H1 (cell line): ENCODE measurements at regions not wholly inside any gene's neighbourhood (a gene's known extent, or its start where the extent isn't known, plus 50 kb on each side); places are given as distances from the start of the nearest gene placed in this dataset.

Source experiments
- CTCF ChIA-PET: fragments of 300-600 bp; sonication (Branson Sonifier 250); formaldehyde crosslinking; loops from one replicate; lab custom pipeline; 2021; ENCODE audit not compliant: partially characterized antibody; lab: Charles Lee
- POLR2A ChIA-PET: fragments of 300-600 bp; sonication (Branson Sonifier 250); formaldehyde crosslinking; loops from one replicate; lab custom pipeline; 2021; ENCODE audit warnings: inconsistent platforms; ENCODE audit not compliant: partially characterized antibody; lab: Charles Lee
- DNase-seq, 2 experiments: peaks; one replicate each; pipeline versions ENCODE4 v3.0.0 to v3.0.0-alpha.2; 2010 to 2022; ENCODE audit warnings: low spot score in 2 of 2, low read depth in 1 of 2, mixed read lengths in 1 of 2
- FAIRE-seq: peaks from 2 replicates; lab custom pipeline; 2011; peaks lifted over from hg19 to GRCh38; lab: Jason Lieb, UNC
- H2AFZ ChIP-seq: 2 replicates; pipeline ENCODE4 v1.8.1; 2012; ENCODE audit warnings: low read length, inconsistent platforms
- H2AK5ac ChIP-seq: 2 replicates; pipeline ENCODE4 v1.6.1; 2013; ENCODE audit warnings: low read depth, low read length
- H2BK120ac ChIP-seq: replicated peaks from 2 replicates; pipeline ENCODE3; 2013; ENCODE audit warnings: low read depth, low read length, inconsistent platforms
- H2BK12ac ChIP-seq: 2 replicates; pipeline ENCODE4 v1.6.1; 2013; ENCODE audit warnings: low read depth, low read length
- H2BK15ac ChIP-seq: 2 replicates; pipeline ENCODE4 v1.6.1; 2013; ENCODE audit warnings: low read length
- H2BK20ac ChIP-seq: 2 replicates; pipeline ENCODE4 v1.6.1; 2013; ENCODE audit warnings: low read length
- H2BK5ac ChIP-seq: 2 replicates; pipeline ENCODE4 v1.6.1; 2013; ENCODE audit warnings: low read depth, low read length
- H3K14ac ChIP-seq: 2 replicates; pipeline ENCODE4 v1.6.1; 2013; ENCODE audit warnings: inconsistent platforms; ENCODE audit not compliant: insufficient read length
- H3K18ac ChIP-seq: 2 replicates; pipeline ENCODE4 v1.6.1; 2013; ENCODE audit warnings: low read length; ENCODE audit errors: extremely low read depth
- H3K23ac ChIP-seq: 2 replicates; pipeline ENCODE4 v1.6.1; 2013; ENCODE audit warnings: inconsistent platforms; ENCODE audit not compliant: insufficient read length
- H3K23me2 ChIP-seq: 2 replicates; pipeline ENCODE4 v1.6.1; 2013; ENCODE audit warnings: low read depth, low read length
- H3K27ac ChIP-seq: 2 replicates; pipeline ENCODE4 v1.6.1; 2011; ENCODE audit warnings: low read depth, low read length, inconsistent platforms
- H3K27me3 ChIP-seq, 4 experiments: replicated peaks in 1 of 4; 1 replicate in 1 of 4; 2 replicates in 3 of 4; pipeline versions ENCODE4 v1.6.1 to v1.8.1; 2011 to 2013; ENCODE audit warnings: low read length in 3 of 4, mild to moderate bottlenecking in 3 of 4, inconsistent platforms in 2 of 4, mixed read lengths in 2 of 4, moderate library complexity in 1 of 4; ENCODE audit not compliant: control insufficient read depth in 3 of 4, insufficient read depth in 3 of 4; ENCODE audit errors: extremely low read depth in 1 of 4
- H3K36me3 ChIP-seq, 4 experiments: 2 replicates each; pipeline versions ENCODE4 v1.6.1 to v1.8.1; 2011 to 2013; ENCODE audit warnings: mild to moderate bottlenecking in 4 of 4, low read length in 3 of 4, moderate library complexity in 2 of 4, control low read depth in 1 of 4, inconsistent platforms in 1 of 4; ENCODE audit not compliant: insufficient read depth in 4 of 4, control insufficient read depth in 2 of 4
- H3K4ac ChIP-seq: replicated peaks from 2 replicates; pipeline ENCODE3; 2013; ENCODE audit warnings: low read length, low read depth, mixed read lengths, inconsistent platforms; ENCODE audit not compliant: insufficient read length
- H3K4me1 ChIP-seq, 4 experiments: replicated peaks in 1 of 4; 1 replicate in 1 of 4; 2 replicates in 3 of 4; pipeline versions ENCODE4 v1.6.1 to v1.8.1; 2011 to 2013; ENCODE audit warnings: low read length in 3 of 4, inconsistent platforms in 2 of 4, mixed read lengths in 1 of 4; ENCODE audit not compliant: insufficient read depth in 4 of 4, control insufficient read depth in 3 of 4
- H3K4me2 ChIP-seq, 2 experiments: 2 replicates each; pipeline versions ENCODE4 v1.6.1 to v1.8.1; 2011 to 2013; ENCODE audit warnings: low read depth in 2 of 2, low read length in 2 of 2, control low read depth in 1 of 2, inconsistent platforms in 1 of 2, mild to moderate bottlenecking in 1 of 2; ENCODE audit not compliant: insufficient read depth in 1 of 2
- H3K4me3 ChIP-seq, 4 experiments: fragments of 200-600, 300-600 bp in 1 of 4; sonication (generic), shearing (Covaris generic), sonication (Bioruptor Twin) in 1 of 4; 2 replicates each; pipeline versions ENCODE4 v1.5.1 to v1.8.1; 2011 to 2016; ENCODE audit warnings: low read length in 4 of 4, low read depth in 3 of 4, control low read depth in 2 of 4, inconsistent platforms in 2 of 4, mild to moderate bottlenecking in 2 of 4, mixed read lengths in 1 of 4, moderate library complexity in 1 of 4; ENCODE audit not compliant: insufficient read depth in 2 of 4; ENCODE audit errors: extremely low read depth in 1 of 4
- H3K56ac ChIP-seq: replicated peaks from 2 replicates; pipeline ENCODE3; 2013; ENCODE audit warnings: low read depth, mild to moderate bottlenecking, mixed read lengths, low read length, inconsistent platforms; ENCODE audit not compliant: insufficient read length
- H3K79me1 ChIP-seq: 2 replicates; pipeline ENCODE4 v1.6.1; 2013; ENCODE audit warnings: low read depth, low read length, control low read depth
- H3K79me2 ChIP-seq, 2 experiments: 2 replicates each; pipeline versions ENCODE4 v1.6.1 to v1.8.1; 2012 to 2013; ENCODE audit warnings: low read length in 2 of 2, mild to moderate bottlenecking in 2 of 2, inconsistent platforms in 1 of 2; ENCODE audit not compliant: insufficient read depth in 2 of 2, control insufficient read depth in 1 of 2
- H3K9ac ChIP-seq, 4 experiments: replicated peaks in 1 of 4; 1 replicate in 1 of 4; 2 replicates in 3 of 4; pipeline versions ENCODE4 v1.6.1 to v1.8.1; 2011 to 2013; ENCODE audit warnings: low read depth in 3 of 4, low read length in 3 of 4, control low read depth in 2 of 4, mild to moderate bottlenecking in 2 of 4, moderate library complexity in 2 of 4, inconsistent platforms in 1 of 4; ENCODE audit errors: extremely low read depth in 1 of 4
- H3K9me3 ChIP-seq, 2 experiments: 2 replicates each; pipeline versions ENCODE4 v1.6.1 to v1.8.1; 2012 to 2013; ENCODE audit warnings: mild to moderate bottlenecking in 2 of 2, moderate library complexity in 2 of 2, control low read depth in 1 of 2, inconsistent platforms in 1 of 2, low read depth in 1 of 2, low read length in 1 of 2, mixed read lengths in 1 of 2; ENCODE audit not compliant: insufficient read depth in 2 of 2
- H4K20me1 ChIP-seq, 2 experiments: replicated peaks in 1 of 2; 2 replicates each; pipeline versions ENCODE3 to v1.8.1; 2011 to 2013; ENCODE audit warnings: inconsistent platforms in 2 of 2, low read length in 2 of 2, mild to moderate bottlenecking in 1 of 2; ENCODE audit not compliant: insufficient read depth in 2 of 2, control insufficient read depth in 1 of 2
- H4K5ac ChIP-seq: 2 replicates; pipeline ENCODE4 v1.6.1; 2013; ENCODE audit warnings: low read length, low read depth, mixed read lengths, inconsistent platforms; ENCODE audit not compliant: insufficient read length
- H4K8ac ChIP-seq: 2 replicates; pipeline ENCODE4 v1.8.0; 2013; ENCODE audit warnings: mild to moderate bottlenecking, moderate library complexity, low read length, inconsistent platforms; ENCODE audit not compliant: insufficient read depth; ENCODE audit errors: extremely low read depth
- H4K91ac ChIP-seq: replicated peaks from 2 replicates; pipeline ENCODE3; 2013; ENCODE audit warnings: low read length, mixed read lengths, inconsistent platforms; ENCODE audit not compliant: insufficient read length
- RAD21 ChIP-seq, 2 experiments: IDR thresholded peaks in 1 of 2; conservative IDR thresholded peaks in 1 of 2; 2 replicates each; pipeline ENCODE4 v1.6.1; 2011; ENCODE audit warnings: low read depth in 2 of 2, low read length in 2 of 2, improper control_type of control experiment in 1 of 2, inconsistent platforms in 1 of 2, mild to moderate bottlenecking in 1 of 2, moderate library complexity in 1 of 2
- RBBP5 ChIP-seq: IDR thresholded peaks from 2 replicates; pipeline ENCODE4 v1.7.1; 2012; ENCODE audit warnings: low read depth, mild to moderate bottlenecking, inconsistent platforms, low read length, moderate library complexity, borderline replicate concordance
- SP4 ChIP-seq: IDR thresholded peaks from 2 replicates; pipeline ENCODE4 v1.6.1; 2012; ENCODE audit warnings: low read length, inconsistent platforms
- WGBS, 2 experiments: shearing (Covaris generic) in 1 of 2; methylation state at CpG; one replicate each; pipeline versions ENCODE4 v1.1.6 to v1.1.7; 2013 to 2015; ENCODE audit warnings: low lambda C conversion rate in 2 of 2, mixed read lengths in 2 of 2, inconsistent platforms in 1 of 2, low coverage in 1 of 2, missing lambda C conversion rate in 1 of 2; ENCODE audit not compliant: insufficient replicate concordance in 2 of 2, insufficient coverage in 1 of 2, insufficient read length in 1 of 2; ENCODE audit errors: extremely low coverage in 1 of 2, missing lambda C conversion rate in 1 of 2; 5-methylcytosine and 5-hydroxymethylcytosine counted together
- TF ChIP-seq, protein P1 (sequence below): IDR thresholded peaks from 2 replicates; pipeline ENCODE4 v1.6.1; 2012; ENCODE audit warnings: inconsistent platforms
- TF ChIP-seq, protein P2 (sequence below), 3 experiments: IDR thresholded peaks; 1 replicate in 2 of 3; 2 replicates in 1 of 3; pipeline versions ENCODE4 v1.5.1 to v1.6.1; 2011; ENCODE audit warnings: low read length in 3 of 3, mild to moderate bottlenecking in 3 of 3, inconsistent platforms in 2 of 3, low read depth in 1 of 3, moderate library complexity in 1 of 3; ENCODE audit not compliant: insufficient read depth in 1 of 3; ENCODE audit errors: control extremely low read depth in 1 of 3

DNA sequence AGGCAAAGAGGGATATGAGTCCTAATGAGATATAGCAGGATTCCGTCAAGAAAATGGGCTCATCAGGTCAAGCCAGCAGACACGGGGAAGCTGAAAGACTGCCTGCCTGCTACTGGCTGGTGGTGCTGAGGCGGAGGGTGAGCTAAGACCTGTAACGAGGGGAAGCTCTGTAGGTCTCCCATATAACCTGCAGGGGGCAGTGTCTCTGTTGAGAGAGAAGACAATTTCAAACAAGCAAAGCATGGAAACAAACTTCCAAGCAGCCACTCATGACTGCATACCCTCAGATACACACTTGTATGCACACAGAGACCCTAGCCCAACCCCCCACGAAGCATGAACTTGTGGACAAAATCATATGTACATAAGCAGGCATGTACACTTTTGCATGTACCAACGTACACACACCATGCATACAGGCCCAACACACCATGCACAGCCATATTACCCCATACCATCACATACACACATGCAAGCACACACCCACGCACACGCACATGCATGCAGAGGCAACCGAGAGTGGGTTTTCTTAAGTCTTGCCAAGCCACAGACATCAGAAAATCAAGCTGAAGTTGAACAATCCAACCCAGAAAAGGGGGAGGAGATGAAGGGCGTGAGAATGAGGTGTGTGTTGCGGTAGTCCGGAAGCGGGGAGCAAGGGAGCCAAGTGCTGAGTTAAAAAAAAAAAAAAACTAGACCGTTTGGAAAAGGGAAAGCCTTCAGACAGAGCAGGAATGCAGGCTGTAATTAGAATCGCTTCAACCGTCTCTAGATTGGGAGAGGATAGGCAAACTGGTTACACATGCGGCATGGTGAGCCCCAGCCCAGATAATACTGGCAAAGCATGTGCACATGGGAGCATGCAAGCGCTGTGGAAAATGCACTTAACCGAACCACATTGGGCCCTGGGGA lies 71.0 kb downstream of the PJA1 start:
- H3K27ac ChIP-seq: no peak overlapping the region
- H2BK120ac ChIP-seq: no peak overlapping the region
- H2BK20ac ChIP-seq: no peak overlapping the region
- no peak overlapping the region for H3K56ac ChIP-seq
- no peak overlapping the region for H2AK5ac ChIP-seq
- POLR2A ChIA-PET: interaction anchor here (0.7 kb wide), 1 partner anchor 267 kb away, joined by 3 read pairs; no protein-coding TSS in a partner anchor
- H3K18ac ChIP-seq: no peak overlapping the region
- no peaks in the 10 kb centered on the region for H3K23me2 ChIP-seq
- no peak overlapping the region for H4K91ac ChIP-seq
- H2BK12ac ChIP-seq: no peak overlapping the region
- TF ChIP-seq RAD21 (IDR thresholded peaks at IDR 0.05 in 1 of 2, conservative IDR thresholded peaks at IDR 0.05 in 1 of 2; ENCODE audit: low read depth in 2 of 2, low read length in 2 of 2) (peak; percentile 39 to 57), SP4 (no peak), RBBP5 (no peak)
- TF ChIP-seq, protein P1, sequence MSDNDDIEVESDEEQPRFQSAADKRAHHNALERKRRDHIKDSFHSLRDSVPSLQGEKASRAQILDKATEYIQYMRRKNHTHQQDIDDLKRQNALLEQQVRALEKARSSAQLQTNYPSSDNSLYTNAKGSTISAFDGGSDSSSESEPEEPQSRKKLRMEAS: no peak
- TF ChIP-seq, protein P2, sequence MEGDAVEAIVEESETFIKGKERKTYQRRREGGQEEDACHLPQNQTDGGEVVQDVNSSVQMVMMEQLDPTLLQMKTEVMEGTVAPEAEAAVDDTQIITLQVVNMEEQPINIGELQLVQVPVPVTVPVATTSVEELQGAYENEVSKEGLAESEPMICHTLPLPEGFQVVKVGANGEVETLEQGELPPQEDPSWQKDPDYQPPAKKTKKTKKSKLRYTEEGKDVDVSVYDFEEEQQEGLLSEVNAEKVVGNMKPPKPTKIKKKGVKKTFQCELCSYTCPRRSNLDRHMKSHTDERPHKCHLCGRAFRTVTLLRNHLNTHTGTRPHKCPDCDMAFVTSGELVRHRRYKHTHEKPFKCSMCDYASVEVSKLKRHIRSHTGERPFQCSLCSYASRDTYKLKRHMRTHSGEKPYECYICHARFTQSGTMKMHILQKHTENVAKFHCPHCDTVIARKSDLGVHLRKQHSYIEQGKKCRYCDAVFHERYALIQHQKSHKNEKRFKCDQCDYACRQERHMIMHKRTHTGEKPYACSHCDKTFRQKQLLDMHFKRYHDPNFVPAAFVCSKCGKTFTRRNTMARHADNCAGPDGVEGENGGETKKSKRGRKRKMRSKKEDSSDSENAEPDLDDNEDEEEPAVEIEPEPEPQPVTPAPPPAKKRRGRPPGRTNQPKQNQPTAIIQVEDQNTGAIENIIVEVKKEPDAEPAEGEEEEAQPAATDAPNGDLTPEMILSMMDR (IDR thresholded peaks at IDR 0.05; ENCODE audit: control extremely low read depth in 1 of 3, insufficient read depth in 1 of 3, low read depth in 1 of 3, low read length in 3 of 3): peak; percentile 33 to 72 (median 36); a peak in 3 of 4 replicates
- no peak overlapping the region for H3K4me2 ChIP-seq
- DNase-seq (peak in 1 of 2 experiments; percentile 53), FAIRE-seq (peak; percentile 87)
- H4K5ac ChIP-seq: no peak overlapping the region
- H3K9ac ChIP-seq: no peak overlapping the region
- H4K8ac ChIP-seq: no peak overlapping the region
- no peak overlapping the region for H3K4ac ChIP-seq
- peak overlapping the region; percentile 29; the same call in 1 of the 2 replicates for H2BK15ac ChIP-seq
- H3K79me1 ChIP-seq: no peaks in the 10 kb centered on the region
- no peak overlapping the region for H2AFZ ChIP-seq
- H3K27me3 ChIP-seq: no peaks in the 10 kb centered on the region
- H3K79me2 ChIP-seq: no peaks in the 10 kb centered on the region
- H4K20me1 ChIP-seq: no peaks in the 10 kb centered on the region
- no peaks in the 10 kb centered on the region for H3K9me3 ChIP-seq
- CTCF ChIA-PET: interaction anchor here (0.6 to 2.6 kb wide), 36 partner anchors 8 to 549 kb away, joined by 3 to 12 read pairs (median 4); no protein-coding TSS in a partner anchor
- H3K14ac ChIP-seq: no peak overlapping the region
- 0 out of 7 replicates have a peak, but pooled peaks cover 0 to 3% (median 1%) of the 10 kb centered on the region in 4 experiments for H3K4me1 ChIP-seq
- no peak overlapping the region for H3K4me3 ChIP-seq
- WGBS, 2 experiments: 73% methylated on average over 10 of the region's 19 CpGs; no CpG with 5 or more reads in 1 of the 2 experiments
- H2BK5ac ChIP-seq: no peak overlapping the region
- H3K23ac ChIP-seq: no peak overlapping the region
- no peaks in the 10 kb centered on the region for H3K36me3 ChIP-seq
